ENCODE measurements at regions not wholly inside any gene's neighbourhood (a gene's known extent, or its start where the extent isn't known, plus 50 kb on each side); places are given as distances from the start of the nearest gene placed in this dataset.
A peak's percentile ranks its signal among the peaks of the same experiment; 100 is the strongest.
"Not testable (repeated sequence)": the region's sequence is repeated elsewhere in the genome, so short reads cannot be mapped to it uniquely, and the experiment has no call there.

DNA sequence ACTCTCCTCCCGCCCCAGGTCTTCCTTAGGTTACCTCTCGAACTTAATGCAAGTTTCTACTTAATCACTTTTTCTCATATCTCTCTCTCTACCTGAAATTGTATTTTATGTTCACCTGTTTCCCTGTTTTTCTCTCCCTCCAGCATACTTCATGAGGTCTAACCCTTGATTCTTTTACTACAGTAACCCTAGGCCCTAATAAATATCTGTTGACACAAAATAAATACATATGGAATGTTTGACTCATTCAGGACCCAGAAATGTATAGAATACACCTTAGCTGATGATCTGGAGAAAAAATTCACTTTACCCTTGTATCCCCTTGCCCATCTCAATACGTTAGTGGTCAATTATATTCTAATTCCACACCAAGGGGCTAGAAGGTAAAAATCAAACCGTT lies 250.9 kb upstream of the PTGER4 start:
- DNase-seq (no peak), FAIRE-seq (no peak)
- Histone ChIP-seq H3K36me3 (ENCODE audit: control insufficient read depth in 3 of 3, insufficient read depth in 2 of 3, low read depth in 1 of 3, low read length in 3 of 3) (no peaks in the 10 kb centered on the region), H3K27me3 (ENCODE audit: control insufficient read depth in 3 of 3, insufficient read depth in 3 of 3, low read length in 3 of 3) (no peaks in the 10 kb centered on the region), H3K4me3 (ENCODE audit: low read depth in 1 of 3, low read length in 3 of 3) (no peak overlapping the region), H3K4me1 (ENCODE audit: control insufficient read depth in 3 of 3, insufficient read depth in 2 of 3, low read depth in 1 of 3, low read length in 2 of 3) (peaks cover 0 to 9% (median 4%) of the 10 kb centered on the region in 3 donors), H3K27ac (ENCODE audit: low read depth in 1 of 3, low read length in 2 of 3) (no peak overlapping the region), H3K9me3 (ENCODE audit: control insufficient read depth in 2 of 2, insufficient read depth in 1 of 2, low read depth in 1 of 2, low read length in 1 of 2) (no peaks in the 10 kb centered on the region)
- 94 to 95% (median 95%) methylated on average over 4 of the region's 4 CpGs for WGBS, 3 donors

DNA sequence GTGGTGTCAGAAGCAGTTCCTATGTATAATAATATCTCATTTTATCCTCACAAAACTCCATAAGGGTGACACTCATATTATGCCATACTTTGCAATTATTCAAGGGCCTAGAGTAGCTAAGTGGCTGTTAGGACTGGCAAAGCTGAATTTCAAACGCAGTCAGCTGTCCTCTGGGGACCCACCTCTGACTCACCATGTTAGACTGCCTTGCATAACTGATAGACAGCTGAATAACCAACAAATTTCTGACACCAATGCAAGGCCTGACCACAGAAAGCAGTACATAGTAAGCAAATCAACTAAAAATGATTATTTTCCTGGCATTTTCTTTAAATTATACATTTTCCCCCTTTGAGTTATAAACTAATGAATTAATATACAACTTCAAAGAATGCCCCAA lies 251.6 kb upstream of the PTGER4 start:
- no peaks in the 10 kb centered on the region for H3K27me3 ChIP-seq (ENCODE audit: control insufficient read depth in 3 of 3, insufficient read depth in 3 of 3, low read length in 3 of 3)
- H3K27ac ChIP-seq (ENCODE audit: low read depth in 1 of 3, low read length in 2 of 3), result no peak overlapping the region
- DNase-seq (no peak), FAIRE-seq (no peak)
- H3K36me3 ChIP-seq (ENCODE audit: control insufficient read depth in 3 of 3, insufficient read depth in 2 of 3, low read depth in 1 of 3, low read length in 3 of 3), result no peaks in the 10 kb centered on the region
- peaks cover 0 to under 1% of the 10 kb centered on the region in 2 donors for H3K9me3 ChIP-seq (ENCODE audit: control insufficient read depth in 2 of 2, insufficient read depth in 1 of 2, low read depth in 1 of 2, low read length in 1 of 2)
- WGBS, 3 donors, result 69 to 93% (median 73%) methylated on average over 1 of the region's 1 CpG
- H3K4me3 ChIP-seq (ENCODE audit: low read depth in 1 of 3, low read length in 3 of 3), result no peak overlapping the region
- H3K4me1 ChIP-seq (ENCODE audit: control insufficient read depth in 3 of 3, insufficient read depth in 2 of 3, low read depth in 1 of 3, low read length in 2 of 3), result peaks cover 0 to 9% (median 4%) of the 10 kb centered on the region in 3 donors

- not testable (repeated sequence) for H3K27ac ChIP-seq (ENCODE audit: low read depth in 1 of 3, low read length in 2 of 3); H3K9me3 ChIP-seq (ENCODE audit: control insufficient read depth in 2 of 2, insufficient read depth in 1 of 2, low read depth in 1 of 2, low read length in 1 of 2); H3K27me3 ChIP-seq (ENCODE audit: control insufficient read depth in 3 of 3, insufficient read depth in 3 of 3, low read length in 3 of 3); FAIRE-seq; H3K4me3 ChIP-seq (ENCODE audit: low read depth in 1 of 3, low read length in 3 of 3); H3K36me3 ChIP-seq (ENCODE audit: control insufficient read depth in 3 of 3, insufficient read depth in 2 of 3, low read depth in 1 of 3, low read length in 3 of 3); H3K4me1 ChIP-seq (ENCODE audit: control insufficient read depth in 3 of 3, insufficient read depth in 2 of 3, low read depth in 1 of 3, low read length in 2 of 3)
- WGBS, 3 donors, result 46 to 72% (median 56%) methylated on average over 8 of the region's 8 CpGs
- peak in 1 of 2 donors; percentile 62 for DNase-seq
Measured at GRCh38 chr5:40417046-40417810, 262.5 kb upstream of the PTGER4 start.

- Histone ChIP-seq H3K36me3 (ENCODE audit: control insufficient read depth in 3 of 3, insufficient read depth in 2 of 3, low read depth in 1 of 3, low read length in 3 of 3) (no peaks in the 10 kb centered on the region), H3K9me3 (ENCODE audit: control insufficient read depth in 2 of 2, insufficient read depth in 1 of 2, low read depth in 1 of 2, low read length in 1 of 2) (no peaks in the 10 kb centered on the region), H3K27ac (ENCODE audit: low read depth in 1 of 3, low read length in 2 of 3) (peak overlapping the region in 2 of 3 donors; percentile 4 to 36), H3K4me1 (ENCODE audit: control insufficient read depth in 3 of 3, insufficient read depth in 2 of 3, low read depth in 1 of 3, low read length in 2 of 3) (peaks cover 0 to 6% (median 0%) of the 10 kb centered on the region in 3 donors), H3K4me3 (ENCODE audit: low read depth in 1 of 3, low read length in 3 of 3) (no peak overlapping the region), H3K27me3 (ENCODE audit: control insufficient read depth in 3 of 3, insufficient read depth in 3 of 3, low read length in 3 of 3) (no peaks in the 10 kb centered on the region)
- DNase-seq, result no peak
- no peak for FAIRE-seq
Measured at GRCh38 chr5:40416588-40416987, 263.1 kb upstream of the PTGER4 start.

DNA sequence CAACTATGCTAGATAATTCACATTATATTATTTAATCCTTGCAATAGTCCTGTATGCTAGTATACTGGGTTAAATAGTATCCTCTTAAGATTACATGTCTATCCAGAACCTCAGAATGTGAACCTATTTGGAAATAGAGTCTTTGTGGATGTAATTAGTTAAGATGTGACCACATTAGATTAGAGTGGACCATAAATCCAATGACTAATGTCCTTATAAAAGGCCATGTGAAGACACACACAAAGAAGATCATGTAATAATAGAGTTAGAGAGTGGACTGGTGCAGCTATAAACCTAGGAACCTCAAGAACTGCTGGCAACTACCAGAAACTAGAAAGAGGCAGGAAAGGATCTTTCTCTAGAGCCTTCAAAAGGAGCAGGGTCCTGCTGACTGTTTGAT lies 263.6 kb upstream of the PTGER4 start:
- Histone ChIP-seq H3K4me3 (ENCODE audit: low read depth in 1 of 3, low read length in 3 of 3) (no peak overlapping the region), H3K36me3 (ENCODE audit: control insufficient read depth in 3 of 3, insufficient read depth in 2 of 3, low read depth in 1 of 3, low read length in 3 of 3) (no peaks in the 10 kb centered on the region), H3K9me3 (ENCODE audit: control insufficient read depth in 2 of 2, insufficient read depth in 1 of 2, low read depth in 1 of 2, low read length in 1 of 2) (peaks cover 0 to 2% of the 10 kb centered on the region in 2 donors), H3K4me1 (ENCODE audit: control insufficient read depth in 3 of 3, insufficient read depth in 2 of 3, low read depth in 1 of 3, low read length in 2 of 3) (peaks cover 0 to 6% (median 0%) of the 10 kb centered on the region in 3 donors), H3K27ac (ENCODE audit: low read depth in 1 of 3, low read length in 2 of 3) (peak overlapping the region in 1 of 3 donors; percentile 36), H3K27me3 (ENCODE audit: control insufficient read depth in 3 of 3, insufficient read depth in 3 of 3, low read length in 3 of 3) (no peaks in the 10 kb centered on the region)
- DNase-seq (peak in 1 of 2 donors; percentile 46), FAIRE-seq (no peak)

DNA sequence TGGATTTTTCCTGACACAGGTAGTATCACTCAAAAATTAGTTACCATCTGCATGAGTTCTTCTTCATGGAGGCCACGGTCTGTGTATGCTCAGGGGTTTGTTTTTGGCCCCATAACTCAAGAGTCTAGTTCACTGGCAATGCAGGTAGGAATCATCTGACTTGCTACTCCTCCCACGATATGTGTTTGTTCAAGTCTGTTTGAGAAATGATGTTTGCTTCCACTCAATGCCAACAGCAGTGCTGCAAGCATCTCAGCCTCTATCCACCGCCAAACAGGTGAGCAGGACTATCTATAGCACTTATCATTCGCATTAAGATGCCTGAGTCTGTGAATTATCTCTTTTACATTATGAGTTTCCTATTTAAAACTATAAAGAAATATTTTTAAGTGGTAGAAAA lies 264.8 kb upstream of the PTGER4 start:
- WGBS, 3 donors, result 75 to 89% (median 82%) methylated on average over 4 of the region's 4 CpGs
- Histone ChIP-seq H3K4me3 (ENCODE audit: low read depth in 1 of 3, low read length in 3 of 3) (no peak overlapping the region), H3K9me3 (ENCODE audit: control insufficient read depth in 2 of 2, insufficient read depth in 1 of 2, low read depth in 1 of 2, low read length in 1 of 2) (peaks cover 0 to 3% of the 10 kb centered on the region in 2 donors), H3K36me3 (ENCODE audit: control insufficient read depth in 3 of 3, insufficient read depth in 2 of 3, low read depth in 1 of 3, low read length in 3 of 3) (no peaks in the 10 kb centered on the region), H3K27me3 (ENCODE audit: control insufficient read depth in 3 of 3, insufficient read depth in 3 of 3, low read length in 3 of 3) (no peaks in the 10 kb centered on the region), H3K27ac (ENCODE audit: low read depth in 1 of 3, low read length in 2 of 3) (no peak overlapping the region), H3K4me1 (ENCODE audit: control insufficient read depth in 3 of 3, insufficient read depth in 2 of 3, low read depth in 1 of 3, low read length in 2 of 3) (peaks cover 0 to 6% (median 0%) of the 10 kb centered on the region in 3 donors)
- no peak for FAIRE-seq
- no peak for DNase-seq

- Histone ChIP-seq H3K27me3 (ENCODE audit: control insufficient read depth in 3 of 3, insufficient read depth in 3 of 3, low read length in 3 of 3) (no peaks in the 10 kb centered on the region), H3K4me1 (ENCODE audit: control insufficient read depth in 3 of 3, insufficient read depth in 2 of 3, low read depth in 1 of 3, low read length in 2 of 3) (peaks cover 0 to 6% (median 0%) of the 10 kb centered on the region in 3 donors), H3K27ac (ENCODE audit: low read depth in 1 of 3, low read length in 2 of 3) (no peak overlapping the region), H3K4me3 (ENCODE audit: low read depth in 1 of 3, low read length in 3 of 3) (no peak overlapping the region), H3K9me3 (ENCODE audit: control insufficient read depth in 2 of 2, insufficient read depth in 1 of 2, low read depth in 1 of 2, low read length in 1 of 2) (peaks cover 0 to 3% of the 10 kb centered on the region in 2 donors), H3K36me3 (ENCODE audit: control insufficient read depth in 3 of 3, insufficient read depth in 2 of 3, low read depth in 1 of 3, low read length in 3 of 3) (no peaks in the 10 kb centered on the region)
- no peak for FAIRE-seq
- no peak for DNase-seq
- 84 to 93% (median 85%) methylated on average over 4 of the region's 4 CpGs for WGBS, 3 donors
Measured at GRCh38 chr5:40413743-40414142, 266.0 kb upstream of the PTGER4 start.

DNA sequence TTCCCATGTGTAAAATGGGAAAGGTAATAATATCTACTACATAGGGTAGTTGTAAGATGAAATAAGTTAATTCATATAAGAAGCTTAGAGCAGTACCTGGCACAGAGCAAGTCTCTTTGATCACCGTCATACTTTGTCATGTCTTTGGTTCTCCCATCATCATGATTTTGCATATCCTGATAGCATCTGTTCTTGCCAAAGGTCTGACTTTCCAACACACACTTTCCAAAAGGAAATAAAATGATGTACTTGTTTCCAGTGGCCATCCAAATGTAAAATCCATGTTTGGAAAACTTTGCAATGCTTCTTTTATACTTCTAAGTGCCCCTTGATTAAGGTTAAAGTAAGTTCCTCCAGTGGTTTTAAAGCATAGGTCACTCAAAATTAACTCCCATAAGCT lies 266.9 kb upstream of the PTGER4 start:
- WGBS, 3 donors, result 93 to 97% (median 93%) methylated on average over 1 of the region's 1 CpG
- H3K4me1 ChIP-seq (ENCODE audit: control insufficient read depth in 3 of 3, insufficient read depth in 2 of 3, low read depth in 1 of 3, low read length in 2 of 3), result peaks cover 0 to 6% (median 0%) of the 10 kb centered on the region in 3 donors
- peaks cover 0 to 6% of the 10 kb centered on the region in 2 donors for H3K9me3 ChIP-seq (ENCODE audit: control insufficient read depth in 2 of 2, insufficient read depth in 1 of 2, low read depth in 1 of 2, low read length in 1 of 2)
- no peaks in the 10 kb centered on the region for H3K36me3 ChIP-seq (ENCODE audit: control insufficient read depth in 3 of 3, insufficient read depth in 2 of 3, low read depth in 1 of 3, low read length in 3 of 3)
- H3K27ac ChIP-seq (ENCODE audit: low read depth in 1 of 3, low read length in 2 of 3), result no peak overlapping the region
- H3K4me3 ChIP-seq (ENCODE audit: low read depth in 1 of 3, low read length in 3 of 3), result no peak overlapping the region
- FAIRE-seq, result no peak
- no peak for DNase-seq
- no peaks in the 10 kb centered on the region for H3K27me3 ChIP-seq (ENCODE audit: control insufficient read depth in 3 of 3, insufficient read depth in 3 of 3, low read length in 3 of 3)
